ENCODE measurements at regions not wholly inside any gene's neighbourhood (a gene's known extent, or its start where the extent isn't known, plus 50 kb on each side); places are given as distances from the start of the nearest gene placed in this dataset.

GRCh38 chr1:73577206-73577605, 620.8 kb downstream of the LRRIQ3 start:
- Histone ChIP-seq H3K36me3 (ENCODE audit: low read depth, missing control alignments) (no peaks in the 10 kb centered on the region), H3K9me3 (no peaks in the 10 kb centered on the region), H3K4me3 (no peak overlapping the region), H3K27me3 (no peaks in the 10 kb centered on the region), H3K4me1 (no peaks in the 10 kb centered on the region), H3K27ac (no peak overlapping the region)
- no peak for DNase-seq
- whole genome bisulfite sequencing, 2 donors, result 80 to 100% methylated on average over 1 of the region's 1 CpG
- TF ChIP-seq CTCF (IDR thresholded peaks at IDR 0.05) (no peak), POLR2A (IDR thresholded peaks at IDR 0.05) (no peak)
- intact Hi-C loops (cut with DNase I; ENCODE audit: low total_unique reads), result no loop called here

- WGBS, 2 donors, result 81 to 94% methylated on average over 2 of the region's 2 CpGs
- Histone ChIP-seq H3K9me3 (no peaks in the 10 kb centered on the region), H3K27ac (no peak overlapping the region), H3K27me3 (no peaks in the 10 kb centered on the region), H3K4me1 (no peaks in the 10 kb centered on the region), H3K36me3 (ENCODE audit: low read depth, missing control alignments) (no peaks in the 10 kb centered on the region), H3K4me3 (no peak overlapping the region)
- TF ChIP-seq POLR2A (IDR thresholded peaks at IDR 0.05) (no peak), CTCF (IDR thresholded peaks at IDR 0.05) (no peak)
- no peak for DNase-seq
- intact Hi-C loops (cut with DNase I; ENCODE audit: low total_unique reads), result no loop called here
Measured at GRCh38 chr1:73576083-73576482, 621.9 kb downstream of the LRRIQ3 start.

GRCh38 chr1:73564294-73564693, 633.7 kb downstream of the LRRIQ3 start:
- intact Hi-C loops (cut with DNase I; ENCODE audit: low total_unique reads), result no loop called here
- DNase-seq, result no peak
- H3K36me3 ChIP-seq (ENCODE audit: low read depth, missing control alignments), result no peaks in the 10 kb centered on the region
- no peak overlapping the region for H3K27ac ChIP-seq
- 74 to 76% methylated on average over 4 of the region's 4 CpGs for WGBS, 2 donors
- H3K4me1 ChIP-seq, result no peaks in the 10 kb centered on the region
- TF ChIP-seq POLR2A (IDR thresholded peaks at IDR 0.05), result no peak
- no peak for TF ChIP-seq CTCF (IDR thresholded peaks at IDR 0.05)
- H3K9me3 ChIP-seq, result no peaks in the 10 kb centered on the region
- H3K4me3 ChIP-seq, result no peak overlapping the region
- no peaks in the 10 kb centered on the region for H3K27me3 ChIP-seq

GRCh38 chr1:73556270-73556669, 641.7 kb downstream of the LRRIQ3 start:
- Histone ChIP-seq H3K9me3 (no peaks in the 10 kb centered on the region), H3K27me3 (no peaks in the 10 kb centered on the region), H3K4me1 (no peaks in the 10 kb centered on the region), H3K36me3 (ENCODE audit: low read depth, missing control alignments) (no peaks in the 10 kb centered on the region), H3K27ac (no peak overlapping the region), H3K4me3 (no peak overlapping the region)
- no peak for DNase-seq
- intact Hi-C loops (cut with DNase I; ENCODE audit: low total_unique reads), result no loop called here
- TF ChIP-seq POLR2A (IDR thresholded peaks at IDR 0.05) (no peak), CTCF (IDR thresholded peaks at IDR 0.05) (no peak)

- Histone ChIP-seq H3K4me1 (no peaks in the 10 kb centered on the region), H3K4me3 (no peak overlapping the region), H3K9me3 (no peaks in the 10 kb centered on the region), H3K27ac (no peak overlapping the region), H3K36me3 (ENCODE audit: low read depth, missing control alignments) (no peaks in the 10 kb centered on the region), H3K27me3 (no peaks in the 10 kb centered on the region)
- WGBS, 2 donors, result 82 to 100% methylated on average over 1 of the region's 1 CpG
- intact Hi-C loops (cut with DNase I; ENCODE audit: low total_unique reads), result no loop called here
- no peak for DNase-seq
- TF ChIP-seq POLR2A (IDR thresholded peaks at IDR 0.05) (no peak), CTCF (IDR thresholded peaks at IDR 0.05) (no peak)
Measured at GRCh38 chr1:73537400-73537799, 660.6 kb downstream of the LRRIQ3 start.

Data from testis (tissue), 2 donors.